Peyer's patch (tissue), 4 donors: ENCODE measurements at regions not wholly inside any gene's neighbourhood (a gene's known extent, or its start where the extent isn't known, plus 50 kb on each side); places are given as distances from the start of the nearest gene placed in this dataset.

Source experiments
- POLR2A ChIP-seq, 2 donors: fragments of 450-650 bp; IDR thresholded peaks; one replicate each; pipeline ENCODE4 v1.5.1; 2017; ENCODE audit warnings: antibody characterized with exemption in 2 of 2, mild to moderate bottlenecking in 2 of 2, moderate library complexity in 2 of 2
- TF ChIP-seq, protein P1 (sequence below), 6 experiments: fragments of 450-650 bp in 4 of 6; fragments of 200-600 bp in 2 of 6; sonication (generic) in 1 of 6; IDR thresholded peaks; one replicate each; pipeline ENCODE4 v1.5.1; 2017 to 2019; ENCODE audit warnings: antibody characterized with exemption in 6 of 6, mild to moderate bottlenecking in 3 of 6, moderate library complexity in 1 of 6

DNA sequence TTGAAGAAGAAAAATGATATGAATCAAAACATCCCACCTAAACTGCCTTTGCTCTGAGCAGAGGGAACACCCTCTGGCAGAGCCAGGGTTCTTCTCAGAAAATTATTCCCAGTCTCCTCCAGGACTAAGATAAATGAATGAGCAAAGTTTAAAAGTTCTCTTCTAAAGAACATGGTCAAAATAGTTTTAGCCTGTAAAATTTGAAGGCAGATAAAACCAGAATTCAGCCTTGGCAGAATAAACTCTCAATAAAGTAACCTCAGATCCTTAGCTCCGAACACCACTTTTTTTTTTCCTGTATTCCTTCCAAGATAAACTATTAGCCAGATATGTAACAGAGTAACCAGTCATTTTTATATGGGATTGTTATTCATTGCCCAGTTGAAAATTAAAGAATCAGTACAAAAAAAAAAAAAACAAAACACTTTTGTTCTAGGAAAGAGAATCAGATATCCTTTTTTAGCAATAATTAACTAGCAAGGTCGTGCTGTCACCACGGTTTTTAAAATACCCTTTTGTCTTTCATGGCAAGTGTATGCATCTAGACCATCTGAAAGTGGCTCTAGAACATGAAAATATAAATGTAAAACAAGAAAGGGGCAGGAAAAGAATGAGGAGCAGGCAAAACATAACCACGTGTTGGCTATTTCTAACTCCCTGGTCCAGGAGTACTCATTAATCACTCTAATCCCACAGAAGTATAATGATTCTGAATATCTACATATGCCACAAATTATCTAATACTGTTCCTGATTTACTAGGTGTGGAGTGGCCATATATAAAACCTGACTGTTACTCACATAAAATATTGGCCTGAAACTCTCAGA is 60.8 kb downstream of the CAPZA3 start:
- TF ChIP-seq POLR2A (IDR thresholded peaks at IDR 0.05) = no peak
- TF ChIP-seq, protein P1, sequence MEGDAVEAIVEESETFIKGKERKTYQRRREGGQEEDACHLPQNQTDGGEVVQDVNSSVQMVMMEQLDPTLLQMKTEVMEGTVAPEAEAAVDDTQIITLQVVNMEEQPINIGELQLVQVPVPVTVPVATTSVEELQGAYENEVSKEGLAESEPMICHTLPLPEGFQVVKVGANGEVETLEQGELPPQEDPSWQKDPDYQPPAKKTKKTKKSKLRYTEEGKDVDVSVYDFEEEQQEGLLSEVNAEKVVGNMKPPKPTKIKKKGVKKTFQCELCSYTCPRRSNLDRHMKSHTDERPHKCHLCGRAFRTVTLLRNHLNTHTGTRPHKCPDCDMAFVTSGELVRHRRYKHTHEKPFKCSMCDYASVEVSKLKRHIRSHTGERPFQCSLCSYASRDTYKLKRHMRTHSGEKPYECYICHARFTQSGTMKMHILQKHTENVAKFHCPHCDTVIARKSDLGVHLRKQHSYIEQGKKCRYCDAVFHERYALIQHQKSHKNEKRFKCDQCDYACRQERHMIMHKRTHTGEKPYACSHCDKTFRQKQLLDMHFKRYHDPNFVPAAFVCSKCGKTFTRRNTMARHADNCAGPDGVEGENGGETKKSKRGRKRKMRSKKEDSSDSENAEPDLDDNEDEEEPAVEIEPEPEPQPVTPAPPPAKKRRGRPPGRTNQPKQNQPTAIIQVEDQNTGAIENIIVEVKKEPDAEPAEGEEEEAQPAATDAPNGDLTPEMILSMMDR (IDR thresholded peaks at IDR 0.05) = no peak
